Thyroid gland (tissue), 4 donors: ENCODE measurements at regions not wholly inside any gene's neighbourhood (a gene's known extent, or its start where the extent isn't known, plus 50 kb on each side); places are given as distances from the start of the nearest gene placed in this dataset.

Experiments
- CTCF ChIP-seq, 6 experiments: fragments of 200-600 bp in 3 of 6; fragments of 450-650 bp in 3 of 6; sonication (generic) in 3 of 6; IDR thresholded peaks; one replicate each; pipeline ENCODE4 v1.5.1; 2016 to 2019; ENCODE audit warnings: antibody characterized with exemption in 6 of 6, mild to moderate bottlenecking in 2 of 6, inconsistent platforms in 1 of 6, moderate library complexity in 1 of 6
- POLR2A ChIP-seq, 2 donors: fragments of 450-650 bp; IDR thresholded peaks; one replicate each; pipeline ENCODE4 v1.6.1; 2017; ENCODE audit warnings: antibody characterized with exemption in 2 of 2, mild to moderate bottlenecking in 2 of 2, moderate library complexity in 1 of 2

GRCh38 chr1:208648146-208648545 lies 404.0 kb upstream of the PLXNA2 start:
- no peak for TF ChIP-seq CTCF (IDR thresholded peaks at IDR 0.05)
- no peak for TF ChIP-seq POLR2A (IDR thresholded peaks at IDR 0.05)
